Fibroblast of skin of back (primary cell): ENCODE measurements at regions not wholly inside any gene's neighbourhood (a gene's known extent, or its start where the extent isn't known, plus 50 kb on each side); places are given as distances from the start of the nearest gene placed in this dataset.
A peak's percentile ranks its signal among the peaks of the same experiment; 100 is the strongest.
"Not testable (repeated sequence)": the region's sequence is repeated elsewhere in the genome, so short reads cannot be mapped to it uniquely, and the experiment has no call there.

ENCODE experiments used
- DNase-seq: peaks from one replicate; pipeline ENCODE4 v3.0.0-alpha.2; 2013

GRCh38 chr2:142571934-142572333 is 305.5 kb upstream of the KYNU start:
- DNase-seq: no peak

GRCh38 chr2:142562900-142563299 is 314.6 kb upstream of the KYNU start:
- no peak for DNase-seq

- no peak for DNase-seq
These were observed 315.8 kb upstream of the KYNU start for GRCh38 chr2:142561656-142562055.

- peak; percentile 9 for DNase-seq
These were observed 320.1 kb upstream of the KYNU start for GRCh38 chr2:142557391-142557790.

- not testable (repeated sequence) for DNase-seq
These were observed 331.5 kb upstream of the KYNU start for GRCh38 chr2:142545999-142546398.

GRCh38 chr2:142545036-142545435 is 332.4 kb upstream of the KYNU start:
- DNase-seq: no peak

- no peak for DNase-seq
These were observed 333.3 kb upstream of the KYNU start for GRCh38 chr2:142544173-142544572.

GRCh38 chr2:142542431-142542910 is 335.0 kb upstream of the KYNU start:
- no peak for DNase-seq

- peak; percentile 3 for DNase-seq
These were observed 340.5 kb upstream of the KYNU start for GRCh38 chr2:142536966-142537365.

- no peak for DNase-seq
These were observed 341.0 kb upstream of the KYNU start for GRCh38 chr2:142536492-142536891.

- DNase-seq: no peak
These were observed 342.2 kb upstream of the KYNU start for GRCh38 chr2:142535311-142535710.

- no peak for DNase-seq
These were observed 344.3 kb upstream of the KYNU start for GRCh38 chr2:142533177-142533576.

- no peak for DNase-seq
These were observed 346.1 kb upstream of the KYNU start for GRCh38 chr2:142531377-142531776.

GRCh38 chr2:142525720-142526119 is 351.7 kb upstream of the KYNU start:
- DNase-seq: no peak

GRCh38 chr2:142521492-142521891 is 356.0 kb upstream of the KYNU start:
- DNase-seq: no peak

- DNase-seq: no peak
These were observed 362.0 kb upstream of the KYNU start for GRCh38 chr2:142515493-142515892.

- DNase-seq: no peak
These were observed 368.1 kb upstream of the KYNU start for GRCh38 chr2:142509401-142509800.

- DNase-seq: no peak
These were observed 372.7 kb upstream of the KYNU start for GRCh38 chr2:142504754-142505153.

- no peak for DNase-seq
These were observed 371.6 kb upstream of the LRP1B start for GRCh38 chr2:142502402-142502801.

GRCh38 chr2:142495141-142495540 is 364.3 kb upstream of the LRP1B start:
- no peak for DNase-seq

GRCh38 chr2:142489631-142490030 is 358.8 kb upstream of the LRP1B start:
- DNase-seq: not testable (repeated sequence)

- DNase-seq: no peak
These were observed 353.3 kb upstream of the LRP1B start for GRCh38 chr2:142484111-142484510.

- no peak for DNase-seq
These were observed 352.8 kb upstream of the LRP1B start for GRCh38 chr2:142483653-142484052.

GRCh38 chr2:142478206-142478605 is 347.4 kb upstream of the LRP1B start:
- no peak for DNase-seq

GRCh38 chr2:142472382-142472781 is 341.6 kb upstream of the LRP1B start:
- DNase-seq: no peak

GRCh38 chr2:142467321-142467720 is 336.5 kb upstream of the LRP1B start:
- DNase-seq: no peak
